Tibial nerve (tissue), 4 donors: ENCODE measurements at regions not wholly inside any gene's neighbourhood (a gene's known extent, or its start where the extent isn't known, plus 50 kb on each side); places are given as distances from the start of the nearest gene placed in this dataset.

ENCODE experiments used
- DNase-seq, 2 donors: peaks; one replicate each; pipeline ENCODE4 v3.0.0-alpha.2; 2019; ENCODE audit warnings: low spot score in 2 of 2
- H3K27ac ChIP-seq, 4 donors: fragments of 200-600 bp; sonication (generic) in 3 of 4; one replicate each; pipeline ENCODE4 v1.5.1; 2017 to 2019; ENCODE audit warnings: mild to moderate bottlenecking in 1 of 4
- H3K27me3 ChIP-seq, 2 donors: fragments of 200-600 bp; sonication (generic) in 1 of 2; one replicate each; pipeline versions ENCODE4 v1.5.1 to v1.6.0; 2017 to 2019
- H3K36me3 ChIP-seq, 3 donors: fragments of 200-600 bp; sonication (generic); one replicate each; pipeline ENCODE4 v1.5.1; 2018 to 2019
- H3K4me1 ChIP-seq, 4 donors: fragments of 200-600 bp; sonication (generic) in 3 of 4; one replicate each; pipeline ENCODE4 v1.5.1; 2017 to 2019
- H3K4me3 ChIP-seq, 4 donors: fragments of 200-600 bp; sonication (generic) in 3 of 4; one replicate each; pipeline ENCODE4 v1.5.1; 2017 to 2019; ENCODE audit warnings: mild to moderate bottlenecking in 1 of 4, moderate library complexity in 1 of 4
- H3K9me3 ChIP-seq, 4 donors: fragments of 200-600 bp; sonication (generic) in 3 of 4; one replicate each; pipeline ENCODE4 v1.5.1; 2017 to 2019
- CTCF ChIP-seq, 5 experiments: fragments of 200-600 bp in 3 of 5; fragments of 450-650 bp in 2 of 5; sonication (generic) in 3 of 5; IDR thresholded peaks; one replicate each; pipeline ENCODE4 v1.5.1; 2016 to 2019; ENCODE audit warnings: antibody characterized with exemption in 5 of 5, mild to moderate bottlenecking in 3 of 5, moderate library complexity in 2 of 5
- EP300 ChIP-seq, 2 donors: sonication (generic); formaldehyde crosslinking; IDR thresholded peaks; one replicate each; pipeline ENCODE4 v1.6.1; 2017; ENCODE audit warnings: antibody characterized with exemption in 2 of 2, mild to moderate bottlenecking in 1 of 2
- POLR2A ChIP-seq, 2 donors: fragments of 450-650 bp; IDR thresholded peaks; one replicate each; pipeline ENCODE4 v1.6.1; 2017; ENCODE audit warnings: antibody characterized with exemption in 2 of 2, mild to moderate bottlenecking in 2 of 2, moderate library complexity in 2 of 2
- WGBS, 2 donors: methylation state at CpG; one replicate each; pipeline ENCODE4 v1.1.5; 2018; 5-methylcytosine and 5-hydroxymethylcytosine counted together

DNA sequence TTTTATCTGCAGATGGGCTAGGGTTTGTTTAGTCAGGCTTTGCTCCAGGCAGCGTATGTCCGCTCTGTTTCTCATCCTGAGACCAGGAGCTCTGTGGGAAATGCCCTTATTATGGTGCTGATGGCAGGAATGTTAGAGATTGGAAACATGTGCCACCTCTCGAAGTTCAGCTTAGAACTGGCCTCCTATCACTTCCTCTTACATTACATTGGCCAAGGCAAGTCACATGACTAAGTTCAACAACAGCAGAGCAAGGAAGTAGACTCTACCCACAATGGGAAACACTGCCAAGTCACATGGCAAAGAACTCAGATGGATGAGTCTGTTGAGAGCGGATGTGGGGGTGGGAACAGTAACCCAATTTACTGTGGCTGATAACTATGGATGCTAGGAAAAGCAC lies 161.9 kb upstream of the WSCD2 start:
- peaks cover 0 to 5% (median 0%) of the 10 kb centered on the region in 4 donors for H3K9me3 ChIP-seq
- no peaks in the 10 kb centered on the region for H3K4me1 ChIP-seq
- no peak for DNase-seq
- no peak overlapping the region for H3K4me3 ChIP-seq
- 48 to 62% methylated on average over 4 of the region's 4 CpGs for WGBS, 2 donors
- no peak overlapping the region for H3K27ac ChIP-seq
- TF ChIP-seq CTCF (IDR thresholded peaks at IDR 0.05) (no peak), EP300 (IDR thresholded peaks at IDR 0.05) (no peak), POLR2A (IDR thresholded peaks at IDR 0.05) (no peak)
- no peaks in the 10 kb centered on the region for H3K27me3 ChIP-seq
- no peaks in the 10 kb centered on the region for H3K36me3 ChIP-seq

- H3K4me3 ChIP-seq = no peak overlapping the region
- no peak for DNase-seq
- no peaks in the 10 kb centered on the region for H3K36me3 ChIP-seq
- H3K27me3 ChIP-seq = no peaks in the 10 kb centered on the region
- H3K9me3 ChIP-seq = peaks cover 0 to 10% (median 2%) of the 10 kb centered on the region in 4 donors
- H3K27ac ChIP-seq = no peak overlapping the region
- TF ChIP-seq EP300 (IDR thresholded peaks at IDR 0.05) (no peak), CTCF (IDR thresholded peaks at IDR 0.05) (no peak), POLR2A (IDR thresholded peaks at IDR 0.05) (no peak)
- H3K4me1 ChIP-seq = no peaks in the 10 kb centered on the region
These were observed 155.1 kb upstream of the WSCD2 start for GRCh38 chr12:107973950-107974349.

DNA sequence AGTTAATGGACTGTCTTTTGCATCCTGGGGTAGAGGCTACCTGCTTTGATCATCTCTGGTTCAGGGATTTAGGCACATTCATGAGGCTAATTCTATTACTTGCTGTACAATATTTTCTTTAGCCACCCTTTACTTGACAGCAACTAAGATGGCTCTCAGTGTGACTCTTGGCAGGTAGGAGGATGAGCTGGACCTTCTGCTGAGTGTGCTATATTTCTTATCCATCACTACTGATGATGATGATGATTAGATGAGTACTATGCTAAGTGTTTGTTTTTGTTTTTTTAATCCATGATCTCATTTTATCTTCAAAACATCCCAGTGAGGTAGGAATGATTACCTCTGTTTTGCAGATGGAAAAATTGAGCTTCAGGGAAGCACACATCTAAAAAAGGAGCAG lies 152.8 kb upstream of the WSCD2 start:
- Histone ChIP-seq H3K4me1 (no peaks in the 10 kb centered on the region), H3K36me3 (no peaks in the 10 kb centered on the region), H3K4me3 (no peak overlapping the region), H3K27me3 (no peaks in the 10 kb centered on the region), H3K27ac (no peak overlapping the region), H3K9me3 (peaks cover 0 to 10% (median 2%) of the 10 kb centered on the region in 4 donors)
- TF ChIP-seq POLR2A (IDR thresholded peaks at IDR 0.05) (no peak), EP300 (IDR thresholded peaks at IDR 0.05) (no peak), CTCF (IDR thresholded peaks at IDR 0.05) (no peak)
- DNase-seq = no peak

GRCh38 chr12:107978201-107978600 lies 150.9 kb upstream of the WSCD2 start:
- WGBS, 2 donors = 26 to 39% methylated on average over 5 of the region's 5 CpGs
- no peaks in the 10 kb centered on the region for H3K4me1 ChIP-seq
- no peak overlapping the region for H3K27ac ChIP-seq
- H3K9me3 ChIP-seq = peaks cover 0 to 10% (median 2%) of the 10 kb centered on the region in 4 donors
- no peaks in the 10 kb centered on the region for H3K36me3 ChIP-seq
- H3K4me3 ChIP-seq = no peak overlapping the region
- H3K27me3 ChIP-seq = no peaks in the 10 kb centered on the region
- DNase-seq = no peak
- no peak for TF ChIP-seq POLR2A (IDR thresholded peaks at IDR 0.05)
- TF ChIP-seq CTCF (IDR thresholded peaks at IDR 0.05) = no peak
- TF ChIP-seq EP300 (IDR thresholded peaks at IDR 0.05) = no peak

- TF ChIP-seq POLR2A (IDR thresholded peaks at IDR 0.05) = no peak
- TF ChIP-seq CTCF (IDR thresholded peaks at IDR 0.05) = no peak
- no peak for TF ChIP-seq EP300 (IDR thresholded peaks at IDR 0.05)
- no peak overlapping the region for H3K27ac ChIP-seq
- DNase-seq = no peak
- H3K9me3 ChIP-seq = peaks cover 0 to 8% (median 2%) of the 10 kb centered on the region in 4 donors
- no peaks in the 10 kb centered on the region for H3K36me3 ChIP-seq
- H3K27me3 ChIP-seq = no peaks in the 10 kb centered on the region
- WGBS, 2 donors = 67 to 68% methylated on average over 4 of the region's 4 CpGs
- no peak overlapping the region for H3K4me3 ChIP-seq
- H3K4me1 ChIP-seq = no peaks in the 10 kb centered on the region
These were observed 150.4 kb upstream of the WSCD2 start for GRCh38 chr12:107978641-107979040.
